SK-N-SH (cell line): ENCODE measurements at regions not wholly inside any gene's neighbourhood (a gene's known extent, or its start where the extent isn't known, plus 50 kb on each side); places are given as distances from the start of the nearest gene placed in this dataset.

Source experiments
- CTCF ChIP-seq: fragments of 200-600 bp; sonication (generic); IDR thresholded peaks from 2 replicates; pipeline ENCODE4 v1.6.1; 2017; ENCODE audit warnings: antibody characterized with exemption, mild to moderate bottlenecking, moderate library complexity
- EP300 ChIP-seq, 2 experiments: IDR thresholded peaks; 2 replicates each; pipeline versions ENCODE4 v1.4.0 to v1.6.1; 2012; ENCODE audit warnings: borderline replicate concordance in 1 of 2, low read depth in 1 of 2, low read length in 1 of 2
- FOXM1 ChIP-seq: IDR thresholded peaks from 2 replicates; pipeline ENCODE4 v1.4.0; 2012; ENCODE audit warnings: low read depth, mild to moderate bottlenecking
- GATA2 ChIP-seq: sonication (generic); formaldehyde crosslinking; IDR thresholded peaks from 2 replicates; pipeline ENCODE4 v1.5.0; 2020; ENCODE audit warnings: mild to moderate bottlenecking, missing genetic modification reagents
- POLR2AphosphoS5 ChIP-seq: IDR thresholded peaks from 2 replicates; pipeline ENCODE4 v1.6.1; 2012; ENCODE audit warnings: low read depth, low read length
- REST ChIP-seq: IDR thresholded peaks from 2 replicates; pipeline ENCODE4 v1.6.1; 2012; ENCODE audit warnings: mild to moderate bottlenecking, low read depth, low read length, moderate library complexity
- RXRA ChIP-seq: IDR thresholded peaks from 2 replicates; pipeline ENCODE4 v1.4.0; 2012; ENCODE audit warnings: low read depth, mild to moderate bottlenecking, borderline replicate concordance
- SIN3A ChIP-seq: IDR thresholded peaks from 2 replicates; pipeline ENCODE4 v1.6.1; 2012; ENCODE audit warnings: low read depth, mild to moderate bottlenecking, low read length, moderate library complexity, borderline replicate concordance
- SMC3 ChIP-seq: IDR thresholded peaks from 2 replicates; pipeline ENCODE4 v1.6.1; 2012; ENCODE audit warnings: low read depth, low read length, improper control_type of control experiment
- TAF1 ChIP-seq: IDR thresholded peaks from 2 replicates; pipeline ENCODE4 v1.6.1; 2012; ENCODE audit warnings: low read depth, mild to moderate bottlenecking, low read length, moderate library complexity, borderline replicate concordance
- TCF12 ChIP-seq: IDR thresholded peaks from 2 replicates; pipeline ENCODE4 v1.4.0; 2012
- TEAD4 ChIP-seq: IDR thresholded peaks from 2 replicates; pipeline ENCODE4 v1.4.0; 2012; ENCODE audit warnings: mild to moderate bottlenecking, borderline replicate concordance; ENCODE audit not compliant: insufficient read depth
- USF1 ChIP-seq: IDR thresholded peaks from 2 replicates; pipeline ENCODE4 v1.4.0; 2012; ENCODE audit warnings: low read depth, borderline replicate concordance
- YY1 ChIP-seq: IDR thresholded peaks from 2 replicates; pipeline ENCODE4 v1.4.0; 2012; ENCODE audit warnings: low read depth, mild to moderate bottlenecking

- TF ChIP-seq YY1 (no peak), POLR2AphosphoS5 (no peak), CTCF (no peak), SMC3 (no peak), GATA2 (no peak), RXRA (no peak), USF1 (no peak), SIN3A (no peak), FOXM1 (no peak), EP300 (IDR thresholded peaks at IDR 0.05; ENCODE audit: borderline replicate concordance in 1 of 2, low read depth in 1 of 2, low read length in 1 of 2) (no peak), TCF12 (no peak), TEAD4 (no peak), REST (no peak), TAF1 (no peak)
Observed at GRCh38 chr5:37932450-37932849, 92.6 kb upstream of the GDNF start.
